Ovary (tissue), 3 donors: ENCODE measurements at regions not wholly inside any gene's neighbourhood (a gene's known extent, or its start where the extent isn't known, plus 50 kb on each side); places are given as distances from the start of the nearest gene placed in this dataset.

Experiments
- CTCF ChIP-seq, 3 donors: fragments of 450-650 bp in 2 of 3; fragments of 200-600 bp in 1 of 3; IDR thresholded peaks; one replicate each; pipeline versions ENCODE4 v1.5.1 to v1.8.0; 2016 to 2022; ENCODE audit warnings: antibody characterized with exemption in 3 of 3, mild to moderate bottlenecking in 1 of 3
- POLR2A ChIP-seq: fragments of 450-650 bp; IDR thresholded peaks from one replicate; pipeline ENCODE4 v1.6.1; 2017; ENCODE audit warnings: antibody characterized with exemption, mild to moderate bottlenecking, moderate library complexity
- donor health status: DM: no; HTN: no; CAD: no.

GRCh38 chr2:185473838-185474237 is 264.8 kb upstream of the FSIP2 start:
- TF ChIP-seq CTCF (IDR thresholded peaks at IDR 0.05): no peak
- TF ChIP-seq POLR2A: no peak
